GM12878 (cell line): ENCODE measurements at regions not wholly inside any gene's neighbourhood (a gene's known extent, or its start where the extent isn't known, plus 50 kb on each side); places are given as distances from the start of the nearest gene placed in this dataset.

Experiments
- ATAC-seq: fragments of 200-7000 bp; cut with Tn5 transposase; 3 replicates; pipeline ENCODE4 v1.9.1; 2020; ENCODE audit warnings: mild to moderate bottlenecking, moderate library complexity
- BruUV-seq: library from RNA; stranded (reverse); fragments of 400-500 nt; replicated peaks from 2 replicates; lab custom pipeline; 2021; lab: Mats Ljungman, UMichigan
- CTCF ChIA-PET: fragments of 300-600 bp; sonication (Branson Sonifier 250); formaldehyde crosslinking; extraction: SDS; loops from one replicate; lab custom pipeline; 2021; ENCODE audit warnings: inconsistent platforms; lab: Yijun Ruan, JAX
- POLR2A ChIA-PET: fragments of 350-600 bp; formaldehyde crosslinking; extraction: SDS; loops from one replicate; lab custom pipeline; 2021; ENCODE audit warnings: inconsistent platforms; lab: Charles Lee
- RAD21 ChIA-PET: fragments of 300-600 bp; sonication (Branson Sonifier 250); formaldehyde crosslinking; loops from one replicate; lab custom pipeline; 2023; ENCODE audit warnings: antibody characterized with exemption; ENCODE audit not compliant: unreplicated experiment; lab: Charles Lee
- SMC1A ChIA-PET: fragments of 300-600 bp; sonication (Branson Sonifier 250); formaldehyde crosslinking; loops from one replicate; lab custom pipeline; 2023; ENCODE audit not compliant: unreplicated experiment, uncharacterized antibody; lab: Charles Lee
- DNase-seq: peaks from one replicate; pipeline ENCODE4 v3.0.0-alpha.2; 2011; ENCODE audit warnings: low read depth, low spot score
- FAIRE-seq: peaks from 3 replicates; lab custom pipeline; 2011; peaks lifted over from hg19 to GRCh38; lab: Jason Lieb, UNC
- H2AFZ ChIP-seq: 2 replicates; pipeline ENCODE4 v1.6.0; 2011; ENCODE audit warnings: low read depth, low read length, control low read depth; ENCODE audit not compliant: control insufficient read depth
- H3K27ac ChIP-seq: 2 replicates; pipeline ENCODE4 v1.5.1; 2011; ENCODE audit warnings: control low read depth; ENCODE audit not compliant: control insufficient read depth, insufficient read depth
- H3K27me3 ChIP-seq, 2 experiments: replicated peaks in 1 of 2; 2 replicates each; pipeline versions ENCODE4 v1.6.0 to v1.6.1; 2011; ENCODE audit warnings: low read length in 1 of 2; ENCODE audit not compliant: control insufficient read depth in 2 of 2, insufficient read depth in 2 of 2
- H3K36me3 ChIP-seq, 2 experiments: 2 replicates each; pipeline ENCODE4 v1.5.1; 2011; ENCODE audit warnings: low read length in 1 of 2; ENCODE audit not compliant: control insufficient read depth in 2 of 2, insufficient read depth in 2 of 2
- H3K4me1 ChIP-seq: 2 replicates; pipeline ENCODE4 v1.6.1; 2011; ENCODE audit warnings: mild to moderate bottlenecking, low read length, moderate library complexity, mixed read lengths; ENCODE audit not compliant: control insufficient read depth, insufficient read depth
- H3K4me2 ChIP-seq: 2 replicates; pipeline ENCODE4 v1.6.0; 2011; ENCODE audit warnings: control low read depth; ENCODE audit not compliant: control insufficient read depth, insufficient read depth
- H3K4me3 ChIP-seq: fragments of 200-600 bp; sonication (generic); 2 replicates; pipeline ENCODE4 v1.5.1; 2016
- H3K79me2 ChIP-seq: 2 replicates; pipeline ENCODE4 v1.6.0; 2011; ENCODE audit warnings: low read length; ENCODE audit not compliant: control insufficient read depth, insufficient read depth
- H3K9ac ChIP-seq: 2 replicates; pipeline ENCODE4 v1.8.0; 2011; ENCODE audit warnings: low read length, control low read depth, mixed read lengths; ENCODE audit not compliant: control insufficient read depth, insufficient read depth
- H3K9me3 ChIP-seq: replicated peaks from 3 replicates; pipeline ENCODE4 v1.5.1; 2011; ENCODE audit warnings: mild to moderate bottlenecking, low read length; ENCODE audit not compliant: control insufficient read depth, insufficient read depth
- H4K20me1 ChIP-seq: 2 replicates; pipeline ENCODE4 v1.6.0; 2011; ENCODE audit not compliant: control insufficient read depth, insufficient read depth
- CBX3 ChIP-seq: fragments of 200-600 bp; sonication (generic); IDR thresholded peaks from 2 replicates; pipeline ENCODE4 v1.6.1; 2016; ENCODE audit warnings: low read depth, borderline replicate concordance
- CTCF ChIP-seq, 3 experiments: IDR thresholded peaks in 2 of 3; conservative IDR thresholded peaks in 1 of 3; 2 replicates each; pipeline ENCODE4 v1.5.1; 2011; ENCODE audit warnings: low read depth in 3 of 3, low read length in 3 of 3, mild to moderate bottlenecking in 3 of 3, control low read depth in 2 of 3, moderate library complexity in 2 of 3, inconsistent platforms in 1 of 3, mixed read lengths in 1 of 3; ENCODE audit not compliant: control insufficient read depth in 2 of 3, insufficient read depth in 1 of 3; ENCODE audit errors: extremely low read depth in 1 of 3
- EP300 ChIP-seq, 2 experiments: fragments of 150-350 bp in 1 of 2; IDR thresholded peaks; 2 replicates each; pipeline ENCODE4 v1.6.1; 2011 to 2012; ENCODE audit warnings: low read depth in 2 of 2, low read length in 2 of 2, borderline replicate concordance in 1 of 2, improper control_type of control experiment in 1 of 2, inconsistent platforms in 1 of 2; ENCODE audit not compliant: control insufficient read depth in 1 of 2
- GATAD2B ChIP-seq: fragments of 450-650 bp; conservative IDR thresholded peaks from 2 replicates; pipeline ENCODE4 v1.6.1; 2017; ENCODE audit warnings: low read depth, mild to moderate bottlenecking, moderate library complexity
- HDGF ChIP-seq: fragments of 450-650 bp; IDR thresholded peaks from 2 replicates; pipeline ENCODE4 v1.6.1; 2016; ENCODE audit warnings: antibody characterized with exemption
- IRF4 ChIP-seq: IDR thresholded peaks from 2 replicates; pipeline ENCODE4 v1.6.1; 2011; ENCODE audit warnings: low read depth, low read length
- IRF5 ChIP-seq: fragments of 450-650 bp; IDR thresholded peaks from 2 replicates; pipeline ENCODE4 v1.6.1; 2017; ENCODE audit warnings: borderline replicate concordance
- NFYA ChIP-seq: IDR thresholded peaks from 2 replicates; pipeline ENCODE4 v1.6.1; 2011; ENCODE audit warnings: low read depth, mild to moderate bottlenecking, low read length, improper control_type of control experiment, borderline replicate concordance
- NFYB ChIP-seq: IDR thresholded peaks from 2 replicates; pipeline ENCODE4 v1.6.1; 2011; ENCODE audit warnings: low read depth, mild to moderate bottlenecking, low read length, improper control_type of control experiment, moderate library complexity; ENCODE audit not compliant: insufficient read depth
- NR2C1 ChIP-seq: fragments of 450-650 bp; IDR thresholded peaks from 2 replicates; pipeline ENCODE4 v1.6.1; 2017; ENCODE audit warnings: antibody characterized with exemption, mild to moderate bottlenecking, moderate library complexity
- PRDM15 ChIP-seq: fragments of 450-650 bp; formaldehyde crosslinking; IDR thresholded peaks from 2 replicates; pipeline ENCODE4 v1.4.0; 2020; ENCODE audit warnings: mild to moderate bottlenecking, moderate library complexity
- SREBF2 ChIP-seq: IDR thresholded peaks from 2 replicates; pipeline ENCODE4 v1.6.1; 2012; ENCODE audit warnings: mild to moderate bottlenecking, low read length
- TBL1XR1 ChIP-seq: IDR thresholded peaks from 2 replicates; pipeline ENCODE4 v1.6.1; 2012; ENCODE audit warnings: low read depth, low read length, improper control_type of control experiment
- ZBTB4 ChIP-seq: fragments of 450-650 bp; formaldehyde crosslinking; IDR thresholded peaks from 2 replicates; pipeline ENCODE4 v1.4.0; 2022; ENCODE audit warnings: mild to moderate bottlenecking, moderate library complexity
- ZNF384 ChIP-seq: IDR thresholded peaks from 2 replicates; pipeline ENCODE4 v1.6.1; 2012; ENCODE audit warnings: low read depth, mild to moderate bottlenecking, low read length, improper control_type of control experiment, borderline replicate concordance
- WGBS: methylation state at CpG from one replicate; pipeline ENCODE4 v1.1.6; 2016; ENCODE audit warnings: low lambda C conversion rate; ENCODE audit not compliant: insufficient replicate concordance, insufficient coverage; ENCODE audit errors: missing lambda C conversion rate; 5-methylcytosine and 5-hydroxymethylcytosine counted together
- in situ Hi-C: fragments of 300-500 bp; cut with MboI; formaldehyde crosslinking; loops from 9 replicates; pipeline ENCODE4 v1.14.3; 2018; ENCODE audit warnings: mixed read lengths
- intact Hi-C: fragments of 100-400 bp; cut with micrococcal nuclease; formaldehyde crosslinking; loops from one replicate; pipeline ENCODE4 v1.14.2; 2022; ENCODE audit not compliant: unreplicated experiment

- ATAC-seq: no peak
- intact Hi-C loops (no loop called here), in situ Hi-C loops (no loop called here)
- Histone ChIP-seq H3K4me1 (no peaks in the 10 kb centered on the region), H3K4me3 (no peak overlapping the region), H3K9me3 (no peaks in the 10 kb centered on the region), H4K20me1 (no peaks in the 10 kb centered on the region), H3K4me2 (no peak overlapping the region), H3K9ac (no peak overlapping the region), H3K27ac (no peak overlapping the region), H2AFZ (no peak overlapping the region), H3K79me2 (no peaks in the 10 kb centered on the region), H3K36me3 (no peaks in the 10 kb centered on the region), H3K27me3 (no peaks in the 10 kb centered on the region)
- no peak for DNase-seq
- ChIA-PET POLR2A (no interaction called here), CTCF (no interaction called here), SMC1A (no interaction called here), RAD21 (no interaction called here)
- 0% methylated on average over 1 of the region's 1 CpG for WGBS
- FAIRE-seq: no peak
- no TSS peak for BruUV-seq
- no peak for TF ChIP-seq PRDM15
- TF ChIP-seq NFYB: no peak
- TF ChIP-seq ZBTB4 (CRISPR knock-in tag): no peak
- no peak for TF ChIP-seq SREBF2
- TF ChIP-seq HDGF: no peak
- no peak for TF ChIP-seq IRF4
- TF ChIP-seq IRF5: no peak
- no peak for TF ChIP-seq TBL1XR1
- no peak for TF ChIP-seq GATAD2B
- no peak for TF ChIP-seq EP300 (IDR thresholded peaks at IDR 0.05; ENCODE audit: borderline replicate concordance in 1 of 2, control insufficient read depth in 1 of 2, low read depth in 2 of 2, low read length in 2 of 2)
- no peak for TF ChIP-seq CBX3
- TF ChIP-seq NR2C1: no peak
- TF ChIP-seq CTCF (IDR thresholded peaks at IDR 0.05 in 2 of 3, conservative IDR thresholded peaks at IDR 0.05 in 1 of 3; ENCODE audit: control insufficient read depth in 2 of 3, extremely low read depth in 1 of 3, insufficient read depth in 1 of 3, low read depth in 3 of 3, low read length in 3 of 3): no peak
- no peak for TF ChIP-seq NFYA
- no peak for TF ChIP-seq ZNF384
Observed at GRCh38 chr3:30554317-30554690, 52.1 kb upstream of the TGFBR2 start.
